ENCODE measurements at regions not wholly inside any gene's neighbourhood (a gene's known extent, or its start where the extent isn't known, plus 50 kb on each side); places are given as distances from the start of the nearest gene placed in this dataset.
"Not testable (repeated sequence)": the region's sequence is repeated elsewhere in the genome, so short reads cannot be mapped to it uniquely, and the experiment has no call there.

DNA sequence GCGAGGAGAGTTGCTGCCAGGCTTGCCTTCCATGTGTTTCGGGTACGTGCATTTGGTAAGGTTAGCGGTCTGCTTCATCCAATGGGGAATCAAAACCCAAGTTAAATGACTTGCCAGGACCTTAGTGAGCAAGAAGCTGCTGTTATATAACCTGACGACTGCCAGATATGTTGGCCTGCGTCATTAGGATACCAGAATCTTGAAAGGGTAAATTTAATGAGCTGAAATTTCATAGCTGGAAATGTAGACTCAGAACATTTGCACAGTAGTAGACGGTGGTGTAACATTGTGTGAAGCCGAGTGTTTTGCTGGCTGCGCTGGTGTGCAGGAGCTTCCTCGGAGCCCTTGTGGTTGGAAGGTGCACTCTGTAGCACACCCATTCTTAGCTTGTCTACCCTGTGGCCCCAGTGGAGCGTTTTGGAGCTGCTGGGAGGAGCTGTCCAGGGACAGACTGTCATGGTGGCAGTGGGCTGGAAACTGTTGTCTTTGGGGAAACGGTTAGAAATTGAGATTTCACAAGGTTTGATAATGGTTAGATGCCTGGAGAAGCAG, 66.3 kb upstream of the CRYM start:
- H3K79me2 ChIP-seq (ENCODE audit: control insufficient read depth, insufficient read depth, low read length); DNase-seq (ENCODE audit: low read depth, low spot score); CTCF ChIA-PET: not testable (repeated sequence)

DNA sequence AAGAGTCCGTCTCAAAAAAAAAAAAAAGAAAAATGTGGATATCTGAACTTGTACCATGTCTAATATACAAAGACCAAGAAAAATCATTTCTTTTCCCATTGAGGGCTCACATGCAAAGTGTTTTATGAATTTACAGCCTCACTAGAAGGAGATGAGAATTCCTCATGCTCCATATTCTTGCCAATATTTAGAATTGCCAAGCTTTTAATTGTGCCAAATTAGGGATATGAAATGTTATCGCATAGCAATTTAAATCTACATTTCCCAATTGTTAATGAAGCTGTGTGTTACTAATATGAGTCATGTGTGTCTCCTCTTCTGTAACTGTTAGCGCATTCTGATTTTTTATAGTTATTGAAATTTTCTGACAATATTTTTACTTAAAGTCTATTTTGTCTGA, 63.0 kb upstream of the CRYM start:
- no peak overlapping the region for H3K4me3 ChIP-seq (replicated peaks in 1 of 3; ENCODE audit: insufficient read depth in 1 of 3, low read depth in 1 of 3, low read length in 3 of 3)
- H3K4me2 ChIP-seq (ENCODE audit: insufficient read depth, low read length), result no peak overlapping the region
- ChIA-PET CTCF (no interaction called here), POLR2A (no interaction called here)
- FAIRE-seq (no peak), DNase-seq (ENCODE audit: low read depth, low spot score) (no peak)
- intact Hi-C loops (cut with micrococcal nuclease), result no loop called here
- H3K27me3 ChIP-seq (ENCODE audit: control insufficient read depth in 2 of 2, insufficient read depth in 2 of 2, low read length in 2 of 2), result no peaks in the 10 kb centered on the region
- no peaks in the 10 kb centered on the region for H3K9me3 ChIP-seq (replicated peaks; ENCODE audit: control insufficient read depth, insufficient read depth, low read length)
- H3K9me1 ChIP-seq (replicated peaks; ENCODE audit: control insufficient read depth, extremely low read depth, insufficient read depth, low read length), result no peaks in the 10 kb centered on the region
- no TSS peak for BruUV-seq (replicated peaks)
- H4K20me1 ChIP-seq (replicated peaks; ENCODE audit: control insufficient read depth, extremely low read depth, insufficient read depth, low read length), result no peaks in the 10 kb centered on the region
- H3K9ac ChIP-seq (replicated peaks; ENCODE audit: extremely low read depth, insufficient read depth, low read length), result no peak overlapping the region
- H3K27ac ChIP-seq (ENCODE audit: insufficient read depth, low read depth, low read length), result no peak overlapping the region
- no peaks in the 10 kb centered on the region for H3K36me3 ChIP-seq (ENCODE audit: control insufficient read depth in 2 of 2, extremely low read depth in 1 of 2, insufficient read depth in 2 of 2, low read length in 2 of 2)
- dilution Hi-C loops (cut with MboI; ENCODE audit: extremely low pct_ligation_motif_present, low sequenced_read_pairs), result no loop called here
- no peaks in the 10 kb centered on the region for H3K4me1 ChIP-seq (ENCODE audit: control insufficient read depth, extremely low read depth, insufficient read depth, low read length)
- H2AFZ ChIP-seq (ENCODE audit: low read depth, low read length), result no peak overlapping the region
- TF ChIP-seq POLR2A (IDR thresholded peaks at IDR 0.05; ENCODE audit: low read depth, low read length) (no peak), POLR2AphosphoS5 (IDR thresholded peaks at IDR 0.05; ENCODE audit: insufficient read depth, low read depth, low read length) (no peak), EZH2 (IDR thresholded peaks at IDR 0.05; ENCODE audit: borderline replicate concordance, low read depth, low read length, severe bottlenecking) (no peak), JUN (IDR thresholded peaks at IDR 0.05; ENCODE audit: borderline replicate concordance, insufficient read depth, insufficient read length, low read depth) (no peak), MAX (IDR thresholded peaks at IDR 0.05; ENCODE audit: insufficient read depth, insufficient read length) (no peak), FOS (IDR thresholded peaks at IDR 0.05; ENCODE audit: borderline replicate concordance, insufficient read depth, low read length) (no peak), GATA2 (IDR thresholded peaks at IDR 0.05; ENCODE audit: insufficient read depth, insufficient read length, low read depth, low read length) (no peak), MYC (IDR thresholded peaks at IDR 0.05; ENCODE audit: low read depth, low read length) (no peak)
- TF ChIP-seq, protein P1, sequence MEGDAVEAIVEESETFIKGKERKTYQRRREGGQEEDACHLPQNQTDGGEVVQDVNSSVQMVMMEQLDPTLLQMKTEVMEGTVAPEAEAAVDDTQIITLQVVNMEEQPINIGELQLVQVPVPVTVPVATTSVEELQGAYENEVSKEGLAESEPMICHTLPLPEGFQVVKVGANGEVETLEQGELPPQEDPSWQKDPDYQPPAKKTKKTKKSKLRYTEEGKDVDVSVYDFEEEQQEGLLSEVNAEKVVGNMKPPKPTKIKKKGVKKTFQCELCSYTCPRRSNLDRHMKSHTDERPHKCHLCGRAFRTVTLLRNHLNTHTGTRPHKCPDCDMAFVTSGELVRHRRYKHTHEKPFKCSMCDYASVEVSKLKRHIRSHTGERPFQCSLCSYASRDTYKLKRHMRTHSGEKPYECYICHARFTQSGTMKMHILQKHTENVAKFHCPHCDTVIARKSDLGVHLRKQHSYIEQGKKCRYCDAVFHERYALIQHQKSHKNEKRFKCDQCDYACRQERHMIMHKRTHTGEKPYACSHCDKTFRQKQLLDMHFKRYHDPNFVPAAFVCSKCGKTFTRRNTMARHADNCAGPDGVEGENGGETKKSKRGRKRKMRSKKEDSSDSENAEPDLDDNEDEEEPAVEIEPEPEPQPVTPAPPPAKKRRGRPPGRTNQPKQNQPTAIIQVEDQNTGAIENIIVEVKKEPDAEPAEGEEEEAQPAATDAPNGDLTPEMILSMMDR (IDR thresholded peaks at IDR 0.05; ENCODE audit: extremely low read depth in 1 of 2, insufficient read depth in 1 of 2, low read depth in 1 of 2, low read length in 2 of 2), result no peak
- no peaks in the 10 kb centered on the region for H3K79me2 ChIP-seq (ENCODE audit: control insufficient read depth, insufficient read depth, low read length)

More for the DNA sequence above, 66.3 kb upstream of the CRYM start:
- H4K20me1 ChIP-seq (replicated peaks; ENCODE audit: control insufficient read depth, extremely low read depth, insufficient read depth, low read length); H3K4me2 ChIP-seq (ENCODE audit: insufficient read depth, low read length); H3K4me1 ChIP-seq (ENCODE audit: control insufficient read depth, extremely low read depth, insufficient read depth, low read length); dilution Hi-C loops (cut with MboI; ENCODE audit: extremely low pct_ligation_motif_present, low sequenced_read_pairs); BruUV-seq (replicated peaks); H3K36me3 ChIP-seq (ENCODE audit: control insufficient read depth in 2 of 2, extremely low read depth in 1 of 2, insufficient read depth in 2 of 2, low read length in 2 of 2); H3K27me3 ChIP-seq (ENCODE audit: control insufficient read depth in 2 of 2, insufficient read depth in 2 of 2, low read length in 2 of 2); H2AFZ ChIP-seq (ENCODE audit: low read depth, low read length); H3K9me1 ChIP-seq (replicated peaks; ENCODE audit: control insufficient read depth, extremely low read depth, insufficient read depth, low read length); H3K27ac ChIP-seq (ENCODE audit: insufficient read depth, low read depth, low read length); intact Hi-C loops (cut with micrococcal nuclease); POLR2A ChIA-PET; FAIRE-seq; H3K9ac ChIP-seq (replicated peaks; ENCODE audit: extremely low read depth, insufficient read depth, low read length); H3K9me3 ChIP-seq (replicated peaks; ENCODE audit: control insufficient read depth, insufficient read depth, low read length); H3K4me3 ChIP-seq (replicated peaks in 1 of 3; ENCODE audit: insufficient read depth in 1 of 3, low read depth in 1 of 3, low read length in 3 of 3): not testable (repeated sequence)

All from endothelial cell of umbilical vein (primary cell).